Uterus (tissue), 2 donors: ENCODE measurements at regions not wholly inside any gene's neighbourhood (a gene's known extent, or its start where the extent isn't known, plus 50 kb on each side); places are given as distances from the start of the nearest gene placed in this dataset.

Source experiments
- CTCF ChIP-seq, 4 experiments: fragments of 200-600 bp in 2 of 4; fragments of 450-650 bp in 2 of 4; sonication (generic) in 2 of 4; IDR thresholded peaks; one replicate each; pipeline ENCODE4 v1.5.1; 2016 to 2019; ENCODE audit warnings: antibody characterized with exemption in 4 of 4, mild to moderate bottlenecking in 2 of 4, moderate library complexity in 1 of 4
- POLR2A ChIP-seq, 2 donors: fragments of 450-650 bp; IDR thresholded peaks; one replicate each; pipeline ENCODE4 v1.6.1; 2016; ENCODE audit warnings: antibody characterized with exemption in 2 of 2, mild to moderate bottlenecking in 1 of 2, moderate library complexity in 1 of 2

- TF ChIP-seq CTCF (IDR thresholded peaks at IDR 0.05) (no peak), POLR2A (IDR thresholded peaks at IDR 0.05) (no peak)
Measured at GRCh38 chr9:75274781-75275180, 186.5 kb downstream of the OSTF1 start.
